ENCODE measurements at regions not wholly inside any gene's neighbourhood (a gene's known extent, or its start where the extent isn't known, plus 50 kb on each side); places are given as distances from the start of the nearest gene placed in this dataset.

DNA sequence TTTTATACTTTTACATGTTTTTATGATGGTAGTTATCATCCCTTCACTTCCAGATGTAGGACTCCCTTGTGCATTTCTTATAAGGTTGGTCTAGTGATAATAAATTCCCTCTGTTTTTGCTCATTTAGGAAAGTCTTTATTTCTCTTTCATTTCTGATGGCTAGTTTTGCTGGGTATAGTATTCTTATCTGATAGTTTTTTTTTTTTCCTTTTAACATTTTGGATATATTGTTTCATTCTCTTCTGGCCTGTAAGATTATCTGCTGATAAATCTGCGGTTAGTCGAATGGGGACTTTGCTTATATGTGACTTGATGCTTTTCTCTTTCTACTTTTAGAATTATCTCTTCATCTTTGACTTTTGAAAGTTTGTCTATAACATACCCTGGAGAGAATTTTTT lies 153.1 kb upstream of the MPHOSPH6 start:
- H2AK5ac ChIP-seq (ENCODE audit: low read depth, low read length): no peak overlapping the region
- intact Hi-C loops (cut with micrococcal nuclease): no loop called here
- no peaks in the 10 kb centered on the region for H3K36me3 ChIP-seq (ENCODE audit: control insufficient read depth, insufficient read depth, low read length)
- H3K9ac ChIP-seq (ENCODE audit: low read depth, low read length): no peak overlapping the region
- no peaks in the 10 kb centered on the region for H3K79me1 ChIP-seq (ENCODE audit: low read depth in 1 of 2, low read length in 2 of 2)
- ATAC-seq (ENCODE audit: low read depth) (no peak), DNase-seq (no peak)
- no peak overlapping the region for H2BK15ac ChIP-seq (ENCODE audit: low read depth, low read length)
- no peak overlapping the region for H2BK5ac ChIP-seq (ENCODE audit: low read depth, low read length, poor library complexity, severe bottlenecking)
- H3K4ac ChIP-seq (ENCODE audit: low read depth, low read length): no peak overlapping the region
- no peak overlapping the region for H3K27ac ChIP-seq (ENCODE audit: insufficient read depth, low read length)
- no peak overlapping the region for H4K5ac ChIP-seq (ENCODE audit: low read depth, low read length)
- no peak overlapping the region for H2BK20ac ChIP-seq (ENCODE audit: low read depth, low read length)
- ChIA-PET CTCF (no interaction called here), POLR2A (ENCODE audit: unreplicated experiment) (no interaction called here)
- H4K20me1 ChIP-seq (ENCODE audit: insufficient read depth, low read length): no peaks in the 10 kb centered on the region
- H3K4me2 ChIP-seq (ENCODE audit: low read depth, low read length): no peak overlapping the region
- no TSS peak for BruUV-seq (replicated peaks)
- no peak overlapping the region for H3K23ac ChIP-seq (ENCODE audit: low read depth, low read length)
- H2AFZ ChIP-seq (replicated peaks; ENCODE audit: low read length, poor library complexity): no peak overlapping the region
- H2AK9ac ChIP-seq (replicated peaks; ENCODE audit: low read depth, low read length, poor library complexity): no peak overlapping the region
- H3K4me3 ChIP-seq (ENCODE audit: insufficient read depth, low read depth, low read length): no peak overlapping the region
- H3K18ac ChIP-seq (ENCODE audit: low read depth, low read length): no peak overlapping the region
- dilution Hi-C loops (cut with HindIII; ENCODE audit: low sequenced_read_pairs, unreplicated experiment): no loop called here
- H2BK120ac ChIP-seq (ENCODE audit: low read depth, low read length): no peak overlapping the region
- no peak overlapping the region for H4K91ac ChIP-seq (ENCODE audit: insufficient read depth, low read depth, low read length)
- in situ Hi-C loops (cut with MboI; ENCODE audit: low sequenced_read_pairs): no loop called here
- no peak overlapping the region for H4K8ac ChIP-seq (ENCODE audit: low read depth in 2 of 2, low read length in 2 of 2)
- no peaks in the 10 kb centered on the region for H3K4me1 ChIP-seq (ENCODE audit: control insufficient read depth, insufficient read depth, low read length)
- no CpG with 5 or more reads among the region's 2 CpGs for WGBS, 2 experiments (ENCODE audit: extremely low coverage in 2 of 2, insufficient read length in 1 of 2)
- H3K27me3 ChIP-seq (ENCODE audit: control insufficient read depth, insufficient read depth, low read length): no peaks in the 10 kb centered on the region
- TF ChIP-seq CEBPB (IDR thresholded peaks at IDR 0.05; ENCODE audit: low read depth, low read length) (no peak), RAD21 (IDR thresholded peaks at IDR 0.05; ENCODE audit: low read length) (no peak), MAFK (IDR thresholded peaks at IDR 0.05; ENCODE audit: low read depth, low read length) (no peak), RFX5 (IDR thresholded peaks at IDR 0.05; ENCODE audit: low read depth, low read length) (no peak), BHLHE40 (IDR thresholded peaks at IDR 0.05; ENCODE audit: low read depth, low read length) (no peak), MAZ (IDR thresholded peaks at IDR 0.05; ENCODE audit: borderline replicate concordance, low read depth, low read length) (no peak), MXI1 (IDR thresholded peaks at IDR 0.05; ENCODE audit: borderline replicate concordance, low read depth, low read length) (no peak), CHD1 (IDR thresholded peaks at IDR 0.05; ENCODE audit: low read depth, low read length) (no peak)
- TF ChIP-seq, protein P1, sequence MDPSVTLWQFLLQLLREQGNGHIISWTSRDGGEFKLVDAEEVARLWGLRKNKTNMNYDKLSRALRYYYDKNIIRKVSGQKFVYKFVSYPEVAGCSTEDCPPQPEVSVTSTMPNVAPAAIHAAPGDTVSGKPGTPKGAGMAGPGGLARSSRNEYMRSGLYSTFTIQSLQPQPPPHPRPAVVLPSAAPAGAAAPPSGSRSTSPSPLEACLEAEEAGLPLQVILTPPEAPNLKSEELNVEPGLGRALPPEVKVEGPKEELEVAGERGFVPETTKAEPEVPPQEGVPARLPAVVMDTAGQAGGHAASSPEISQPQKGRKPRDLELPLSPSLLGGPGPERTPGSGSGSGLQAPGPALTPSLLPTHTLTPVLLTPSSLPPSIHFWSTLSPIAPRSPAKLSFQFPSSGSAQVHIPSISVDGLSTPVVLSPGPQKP (IDR thresholded peaks at IDR 0.05; ENCODE audit: borderline replicate concordance, low read depth, low read length): no peak
- H3K9me3 ChIP-seq (ENCODE audit: control insufficient read depth, insufficient read depth, low read length): peaks cover 2% of the 10 kb centered on the region; the same call in 1 of the 2 replicates
- H3K56ac ChIP-seq (ENCODE audit: extremely low read depth, insufficient read depth, low read length): no peak overlapping the region
- no peaks in the 10 kb centered on the region for H3K9me1 ChIP-seq (ENCODE audit: insufficient read depth, low read length)
- no peak overlapping the region for H3K14ac ChIP-seq (replicated peaks; ENCODE audit: low read depth, low read length)
